ENCODE measurements at regions not wholly inside any gene's neighbourhood (a gene's known extent, or its start where the extent isn't known, plus 50 kb on each side); places are given as distances from the start of the nearest gene placed in this dataset.
"Not testable (repeated sequence)": the region's sequence is repeated elsewhere in the genome, so short reads cannot be mapped to it uniquely, and the experiment has no call there.

GRCh38 chr2:209239585-209239938 lies 184.3 kb upstream of the MAP2 start:
- H3K4me1 ChIP-seq (ENCODE audit: control insufficient read depth in 1 of 2, insufficient read depth in 2 of 2, low read length in 2 of 2), result no peaks in the 10 kb centered on the region
- no peak overlapping the region for H3K27ac ChIP-seq (ENCODE audit: low read depth, low read length)
- peaks cover 0 to 7% of the 10 kb centered on the region in 2 donors for H3K9me3 ChIP-seq (ENCODE audit: control insufficient read depth in 1 of 2, low read length in 2 of 2)
- no peaks in the 10 kb centered on the region for H3K36me3 ChIP-seq (ENCODE audit: control insufficient read depth in 1 of 2, insufficient read depth in 2 of 2, low read length in 2 of 2)
- H3K9ac ChIP-seq (ENCODE audit: low read depth in 1 of 2, low read length in 2 of 2), result no peak overlapping the region
- no peak overlapping the region for H3K4me3 ChIP-seq (ENCODE audit: low read depth in 1 of 2, low read length in 2 of 2)
- no peaks in the 10 kb centered on the region for H3K27me3 ChIP-seq (ENCODE audit: control insufficient read depth in 1 of 2, insufficient read depth in 2 of 2, low read length in 2 of 2)

- peaks cover 0 to 7% of the 10 kb centered on the region in 2 donors for H3K9me3 ChIP-seq (ENCODE audit: control insufficient read depth in 1 of 2, low read length in 2 of 2)
- no peak overlapping the region for H3K9ac ChIP-seq (ENCODE audit: low read depth in 1 of 2, low read length in 2 of 2)
- H3K27ac ChIP-seq (ENCODE audit: low read depth, low read length), result no peak overlapping the region
- H3K27me3 ChIP-seq (ENCODE audit: control insufficient read depth in 1 of 2, insufficient read depth in 2 of 2, low read length in 2 of 2), result no peaks in the 10 kb centered on the region
- no peak overlapping the region for H3K4me3 ChIP-seq (ENCODE audit: low read depth in 1 of 2, low read length in 2 of 2)
- H3K36me3 ChIP-seq (ENCODE audit: control insufficient read depth in 1 of 2, insufficient read depth in 2 of 2, low read length in 2 of 2), result no peaks in the 10 kb centered on the region
- no peaks in the 10 kb centered on the region for H3K4me1 ChIP-seq (ENCODE audit: control insufficient read depth in 1 of 2, insufficient read depth in 2 of 2, low read length in 2 of 2)
Measured at GRCh38 chr2:209240204-209240603, 183.6 kb upstream of the MAP2 start.

- H3K4me1 ChIP-seq (ENCODE audit: control insufficient read depth in 1 of 2, insufficient read depth in 2 of 2, low read length in 2 of 2), result no peaks in the 10 kb centered on the region
- H3K27me3 ChIP-seq (ENCODE audit: control insufficient read depth in 1 of 2, insufficient read depth in 2 of 2, low read length in 2 of 2), result no peaks in the 10 kb centered on the region
- H3K4me3 ChIP-seq (ENCODE audit: low read depth in 1 of 2, low read length in 2 of 2), result no peak overlapping the region
- H3K9ac ChIP-seq (ENCODE audit: low read depth in 1 of 2, low read length in 2 of 2), result no peak overlapping the region
- H3K36me3 ChIP-seq (ENCODE audit: control insufficient read depth in 1 of 2, insufficient read depth in 2 of 2, low read length in 2 of 2), result no peaks in the 10 kb centered on the region
- H3K9me3 ChIP-seq (ENCODE audit: control insufficient read depth in 1 of 2, low read length in 2 of 2), result no peaks in the 10 kb centered on the region
- no peak overlapping the region for H3K27ac ChIP-seq (ENCODE audit: low read depth, low read length)
Measured at GRCh38 chr2:209253544-209253943, 170.3 kb upstream of the MAP2 start.

- Histone ChIP-seq H3K36me3 (ENCODE audit: control insufficient read depth in 1 of 2, insufficient read depth in 2 of 2, low read length in 2 of 2) (no peaks in the 10 kb centered on the region), H3K9me3 (ENCODE audit: control insufficient read depth in 1 of 2, low read length in 2 of 2) (no peaks in the 10 kb centered on the region), H3K9ac (ENCODE audit: low read depth in 1 of 2, low read length in 2 of 2) (no peak overlapping the region), H3K4me1 (ENCODE audit: control insufficient read depth in 1 of 2, insufficient read depth in 2 of 2, low read length in 2 of 2) (no peaks in the 10 kb centered on the region), H3K4me3 (ENCODE audit: low read depth in 1 of 2, low read length in 2 of 2) (no peak overlapping the region), H3K27ac (ENCODE audit: low read depth, low read length) (no peak overlapping the region), H3K27me3 (ENCODE audit: control insufficient read depth in 1 of 2, insufficient read depth in 2 of 2, low read length in 2 of 2) (no peaks in the 10 kb centered on the region)
Measured at GRCh38 chr2:209259767-209260166, 164.1 kb upstream of the MAP2 start.

GRCh38 chr2:209260281-209260680 lies 163.6 kb upstream of the MAP2 start:
- Histone ChIP-seq H3K9ac (ENCODE audit: low read depth in 1 of 2, low read length in 2 of 2) (no peak overlapping the region), H3K27ac (ENCODE audit: low read depth, low read length) (no peak overlapping the region), H3K4me3 (ENCODE audit: low read depth in 1 of 2, low read length in 2 of 2) (no peak overlapping the region), H3K27me3 (ENCODE audit: control insufficient read depth in 1 of 2, insufficient read depth in 2 of 2, low read length in 2 of 2) (no peaks in the 10 kb centered on the region), H3K4me1 (ENCODE audit: control insufficient read depth in 1 of 2, insufficient read depth in 2 of 2, low read length in 2 of 2) (no peaks in the 10 kb centered on the region), H3K9me3 (ENCODE audit: control insufficient read depth in 1 of 2, low read length in 2 of 2) (no peaks in the 10 kb centered on the region), H3K36me3 (ENCODE audit: control insufficient read depth in 1 of 2, insufficient read depth in 2 of 2, low read length in 2 of 2) (no peaks in the 10 kb centered on the region)

GRCh38 chr2:209261366-209262053 lies 162.3 kb upstream of the MAP2 start:
- H3K27ac ChIP-seq (ENCODE audit: low read depth, low read length); H3K4me1 ChIP-seq (ENCODE audit: control insufficient read depth in 1 of 2, insufficient read depth in 2 of 2, low read length in 2 of 2); H3K27me3 ChIP-seq (ENCODE audit: control insufficient read depth in 1 of 2, insufficient read depth in 2 of 2, low read length in 2 of 2); H3K36me3 ChIP-seq (ENCODE audit: control insufficient read depth in 1 of 2, insufficient read depth in 2 of 2, low read length in 2 of 2); H3K9me3 ChIP-seq (ENCODE audit: control insufficient read depth in 1 of 2, low read length in 2 of 2); H3K9ac ChIP-seq (ENCODE audit: low read depth in 1 of 2, low read length in 2 of 2); H3K4me3 ChIP-seq (ENCODE audit: low read depth in 1 of 2, low read length in 2 of 2): not testable (repeated sequence)

GRCh38 chr2:209269024-209269423 lies 154.8 kb upstream of the MAP2 start:
- no peak overlapping the region for H3K9ac ChIP-seq (ENCODE audit: low read depth in 1 of 2, low read length in 2 of 2)
- no peaks in the 10 kb centered on the region for H3K9me3 ChIP-seq (ENCODE audit: control insufficient read depth in 1 of 2, low read length in 2 of 2)
- no peaks in the 10 kb centered on the region for H3K36me3 ChIP-seq (ENCODE audit: control insufficient read depth in 1 of 2, insufficient read depth in 2 of 2, low read length in 2 of 2)
- H3K27me3 ChIP-seq (ENCODE audit: control insufficient read depth in 1 of 2, insufficient read depth in 2 of 2, low read length in 2 of 2), result no peaks in the 10 kb centered on the region
- H3K27ac ChIP-seq (ENCODE audit: low read depth, low read length), result no peak overlapping the region
- no peak overlapping the region for H3K4me3 ChIP-seq (ENCODE audit: low read depth in 1 of 2, low read length in 2 of 2)
- H3K4me1 ChIP-seq (ENCODE audit: control insufficient read depth in 1 of 2, insufficient read depth in 2 of 2, low read length in 2 of 2), result no peaks in the 10 kb centered on the region

GRCh38 chr2:209276000-209276399 lies 147.8 kb upstream of the MAP2 start:
- no peaks in the 10 kb centered on the region for H3K9me3 ChIP-seq (ENCODE audit: control insufficient read depth in 1 of 2, low read length in 2 of 2)
- H3K36me3 ChIP-seq (ENCODE audit: control insufficient read depth in 1 of 2, insufficient read depth in 2 of 2, low read length in 2 of 2), result no peaks in the 10 kb centered on the region
- no peaks in the 10 kb centered on the region for H3K27me3 ChIP-seq (ENCODE audit: control insufficient read depth in 1 of 2, insufficient read depth in 2 of 2, low read length in 2 of 2)
- H3K4me1 ChIP-seq (ENCODE audit: control insufficient read depth in 1 of 2, insufficient read depth in 2 of 2, low read length in 2 of 2), result no peaks in the 10 kb centered on the region
- H3K4me3 ChIP-seq (ENCODE audit: low read depth in 1 of 2, low read length in 2 of 2), result no peak overlapping the region
- no peak overlapping the region for H3K27ac ChIP-seq (ENCODE audit: low read depth, low read length)
- H3K9ac ChIP-seq (ENCODE audit: low read depth in 1 of 2, low read length in 2 of 2), result no peak overlapping the region

- Histone ChIP-seq H3K27me3 (ENCODE audit: control insufficient read depth in 1 of 2, insufficient read depth in 2 of 2, low read length in 2 of 2) (no peaks in the 10 kb centered on the region), H3K9me3 (ENCODE audit: control insufficient read depth in 1 of 2, low read length in 2 of 2) (no peaks in the 10 kb centered on the region), H3K4me1 (ENCODE audit: control insufficient read depth in 1 of 2, insufficient read depth in 2 of 2, low read length in 2 of 2) (no peaks in the 10 kb centered on the region), H3K4me3 (ENCODE audit: low read depth in 1 of 2, low read length in 2 of 2) (no peak overlapping the region), H3K9ac (ENCODE audit: low read depth in 1 of 2, low read length in 2 of 2) (no peak overlapping the region), H3K36me3 (ENCODE audit: control insufficient read depth in 1 of 2, insufficient read depth in 2 of 2, low read length in 2 of 2) (no peaks in the 10 kb centered on the region), H3K27ac (ENCODE audit: low read depth, low read length) (no peak overlapping the region)
Measured at GRCh38 chr2:209277444-209277843, 146.4 kb upstream of the MAP2 start.

GRCh38 chr2:209298601-209299000 lies 125.2 kb upstream of the MAP2 start:
- Histone ChIP-seq H3K27ac (ENCODE audit: low read depth, low read length) (no peak overlapping the region), H3K27me3 (ENCODE audit: control insufficient read depth in 1 of 2, insufficient read depth in 2 of 2, low read length in 2 of 2) (no peaks in the 10 kb centered on the region), H3K4me1 (ENCODE audit: control insufficient read depth in 1 of 2, insufficient read depth in 2 of 2, low read length in 2 of 2) (no peaks in the 10 kb centered on the region), H3K9ac (ENCODE audit: low read depth in 1 of 2, low read length in 2 of 2) (no peak overlapping the region), H3K36me3 (ENCODE audit: control insufficient read depth in 1 of 2, insufficient read depth in 2 of 2, low read length in 2 of 2) (no peaks in the 10 kb centered on the region), H3K9me3 (ENCODE audit: control insufficient read depth in 1 of 2, low read length in 2 of 2) (no peaks in the 10 kb centered on the region), H3K4me3 (ENCODE audit: low read depth in 1 of 2, low read length in 2 of 2) (no peak overlapping the region)

- H3K27ac ChIP-seq (ENCODE audit: low read depth, low read length); H3K36me3 ChIP-seq (ENCODE audit: control insufficient read depth in 1 of 2, insufficient read depth in 2 of 2, low read length in 2 of 2); H3K27me3 ChIP-seq (ENCODE audit: control insufficient read depth in 1 of 2, insufficient read depth in 2 of 2, low read length in 2 of 2); H3K9ac ChIP-seq (ENCODE audit: low read depth in 1 of 2, low read length in 2 of 2); H3K9me3 ChIP-seq (ENCODE audit: control insufficient read depth in 1 of 2, low read length in 2 of 2); H3K4me1 ChIP-seq (ENCODE audit: control insufficient read depth in 1 of 2, insufficient read depth in 2 of 2, low read length in 2 of 2); H3K4me3 ChIP-seq (ENCODE audit: low read depth in 1 of 2, low read length in 2 of 2): not testable (repeated sequence)
Measured at GRCh38 chr2:209299478-209299877, 124.4 kb upstream of the MAP2 start.
